ENCODE measurements at regions not wholly inside any gene's neighbourhood (a gene's known extent, or its start where the extent isn't known, plus 50 kb on each side); places are given as distances from the start of the nearest gene placed in this dataset.

GRCh38 chr6:166849749-166850183 lies 106.6 kb downstream of the RNASET2 start:
- TF ChIP-seq CTCF (IDR thresholded peaks at IDR 0.05) (no peak), POLR2A (IDR thresholded peaks at IDR 0.05) (no peak)
